ENCODE measurements at regions not wholly inside any gene's neighbourhood (a gene's known extent, or its start where the extent isn't known, plus 50 kb on each side); places are given as distances from the start of the nearest gene placed in this dataset.

- DNase-seq: no peak
- no peak overlapping the region for H3K27ac ChIP-seq
- in situ Hi-C loops (cut with HindIII; ENCODE audit: low pct_ligation_motif_present, low sequenced_read_pairs): no loop called here
- no peaks in the 10 kb centered on the region for H3K27me3 ChIP-seq (replicated peaks)
- no peak for TF ChIP-seq CTCF (IDR thresholded peaks at IDR 0.05; ENCODE audit: low read depth, low read length, missing control alignments)
- no peaks in the 10 kb centered on the region for H3K36me3 ChIP-seq (replicated peaks)
- no peak overlapping the region for H3K4me3 ChIP-seq (ENCODE audit: low read depth, low read length)
Measured at GRCh38 chr20:20782231-20782630, 69.8 kb upstream of the RALGAPA2 start.

- H3K27me3 ChIP-seq (replicated peaks): no peaks in the 10 kb centered on the region
- H3K4me3 ChIP-seq (ENCODE audit: low read depth, low read length): no peak overlapping the region
- H3K27ac ChIP-seq: no peak overlapping the region
- in situ Hi-C loops (cut with HindIII; ENCODE audit: low pct_ligation_motif_present, low sequenced_read_pairs): no loop called here
- no peaks in the 10 kb centered on the region for H3K36me3 ChIP-seq (replicated peaks)
- DNase-seq: no peak
- TF ChIP-seq CTCF (IDR thresholded peaks at IDR 0.05; ENCODE audit: low read depth, low read length, missing control alignments): no peak
Measured at GRCh38 chr20:20781029-20781428, 68.6 kb upstream of the RALGAPA2 start.

- H3K27ac ChIP-seq: no peak overlapping the region
- no peak for TF ChIP-seq CTCF (IDR thresholded peaks at IDR 0.05; ENCODE audit: low read depth, low read length, missing control alignments)
- in situ Hi-C loops (cut with HindIII; ENCODE audit: low pct_ligation_motif_present, low sequenced_read_pairs): no loop called here
- H3K27me3 ChIP-seq (replicated peaks): no peaks in the 10 kb centered on the region
- H3K4me3 ChIP-seq (ENCODE audit: low read depth, low read length): no peak overlapping the region
- no peak for DNase-seq
- no peaks in the 10 kb centered on the region for H3K36me3 ChIP-seq (replicated peaks)
Measured at GRCh38 chr20:20780127-20780824, 67.8 kb upstream of the RALGAPA2 start.

- Histone ChIP-seq H3K27me3 (replicated peaks) (no peaks in the 10 kb centered on the region), H3K4me3 (ENCODE audit: low read depth, low read length) (no peak overlapping the region), H3K27ac (no peak overlapping the region), H3K36me3 (replicated peaks) (no peaks in the 10 kb centered on the region)
- in situ Hi-C loops (cut with HindIII; ENCODE audit: low pct_ligation_motif_present, low sequenced_read_pairs): no loop called here
- DNase-seq: no peak
- TF ChIP-seq CTCF (IDR thresholded peaks at IDR 0.05; ENCODE audit: low read depth, low read length, missing control alignments): no peak
Measured at GRCh38 chr20:20778676-20779075, 66.2 kb upstream of the RALGAPA2 start.

GRCh38 chr20:20772497-20773085, 60.1 kb upstream of the RALGAPA2 start:
- no peak for TF ChIP-seq CTCF (IDR thresholded peaks at IDR 0.05; ENCODE audit: low read depth, low read length, missing control alignments)
- Histone ChIP-seq H3K27me3 (replicated peaks) (no peaks in the 10 kb centered on the region), H3K36me3 (replicated peaks) (no peaks in the 10 kb centered on the region), H3K27ac (no peak overlapping the region), H3K4me3 (ENCODE audit: low read depth, low read length) (no peak overlapping the region)
- DNase-seq: no peak
- in situ Hi-C loops (cut with HindIII; ENCODE audit: low pct_ligation_motif_present, low sequenced_read_pairs): no loop called here

Data from brain microvascular endothelial cell (primary cell).